ENCODE measurements at regions not wholly inside any gene's neighbourhood (a gene's known extent, or its start where the extent isn't known, plus 50 kb on each side); places are given as distances from the start of the nearest gene placed in this dataset.
"Not testable (repeated sequence)": the region's sequence is repeated elsewhere in the genome, so short reads cannot be mapped to it uniquely, and the experiment has no call there.

- DNase-seq (ENCODE audit: low spot score), result no peak
Measured at GRCh38 chr13:70255406-70255991, 147.2 kb upstream of the KLHL1 start.

GRCh38 chr13:70253834-70254233 lies 145.6 kb upstream of the KLHL1 start:
- no peak for DNase-seq (ENCODE audit: low spot score)

DNA sequence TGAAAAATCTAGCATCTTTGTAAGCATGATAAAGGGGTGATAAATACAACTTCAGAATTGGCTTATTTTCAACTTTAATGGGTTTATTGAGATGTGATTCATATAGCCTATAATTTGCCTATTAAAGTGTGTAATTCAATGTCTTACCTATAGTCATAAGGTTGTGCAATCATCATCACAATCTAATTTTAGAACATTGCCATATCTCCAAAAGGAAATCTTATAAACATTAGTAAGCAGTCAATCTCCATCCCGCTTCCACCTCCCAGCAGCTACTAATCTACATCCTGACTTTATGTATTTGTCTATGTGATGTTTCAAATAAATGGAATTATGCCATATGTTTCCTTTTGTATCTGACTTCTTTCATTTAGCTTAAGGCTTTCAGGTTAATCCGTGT lies 145.2 kb upstream of the KLHL1 start:
- no peak for DNase-seq (ENCODE audit: low spot score)

GRCh38 chr13:70249332-70250064 lies 141.2 kb upstream of the KLHL1 start:
- DNase-seq (ENCODE audit: low spot score), result no peak

DNA sequence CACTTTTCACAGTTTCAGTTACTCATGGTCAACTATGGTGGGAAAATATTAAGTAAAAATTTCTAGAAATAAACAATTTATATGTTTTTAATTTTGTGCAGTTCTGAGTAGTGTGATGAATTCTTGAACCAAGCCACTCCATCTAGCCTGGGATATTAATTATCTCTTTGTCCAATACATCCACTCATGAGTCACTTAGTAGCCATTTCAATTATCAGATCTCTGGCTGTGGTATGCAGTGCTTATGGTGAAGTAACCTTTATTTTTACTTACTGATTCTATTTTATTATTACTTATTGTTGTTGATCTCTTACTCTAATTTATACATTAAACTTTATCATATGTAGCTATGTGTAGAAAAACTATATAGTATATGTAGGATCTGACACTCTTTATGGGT lies 128.9 kb upstream of the KLHL1 start:
- no peak for DNase-seq (ENCODE audit: low spot score)

DNA sequence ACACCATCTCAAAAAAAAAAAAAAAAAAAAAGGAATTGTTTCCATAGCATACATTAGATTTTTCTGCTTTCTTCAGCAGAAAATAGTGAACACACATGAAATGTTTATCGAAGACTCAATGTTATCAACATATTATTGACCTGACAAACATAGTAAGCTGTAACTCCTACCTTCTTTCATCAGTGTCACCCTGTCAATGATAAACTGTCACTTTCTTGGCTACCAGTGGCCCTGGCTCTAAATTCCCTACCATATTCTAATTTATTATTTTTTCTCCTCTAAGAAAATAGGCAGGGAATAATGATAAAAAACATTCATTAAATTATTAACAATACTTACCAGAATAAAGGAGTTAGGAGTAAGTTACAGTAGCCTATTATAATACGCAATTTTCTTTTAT lies 127.3 kb upstream of the KLHL1 start:
- DNase-seq (ENCODE audit: low spot score), result no peak

GRCh38 chr13:70223911-70224310 lies 115.7 kb upstream of the KLHL1 start:
- no peak for DNase-seq (ENCODE audit: low spot score)

GRCh38 chr13:70222926-70223325 lies 114.7 kb upstream of the KLHL1 start:
- DNase-seq (ENCODE audit: low spot score), result no peak

GRCh38 chr13:70218618-70219017 lies 110.4 kb upstream of the KLHL1 start:
- no peak for DNase-seq (ENCODE audit: low spot score)

- DNase-seq (ENCODE audit: low spot score), result not testable (repeated sequence)
Measured at GRCh38 chr13:70208968-70209367, 100.7 kb upstream of the KLHL1 start.

DNA sequence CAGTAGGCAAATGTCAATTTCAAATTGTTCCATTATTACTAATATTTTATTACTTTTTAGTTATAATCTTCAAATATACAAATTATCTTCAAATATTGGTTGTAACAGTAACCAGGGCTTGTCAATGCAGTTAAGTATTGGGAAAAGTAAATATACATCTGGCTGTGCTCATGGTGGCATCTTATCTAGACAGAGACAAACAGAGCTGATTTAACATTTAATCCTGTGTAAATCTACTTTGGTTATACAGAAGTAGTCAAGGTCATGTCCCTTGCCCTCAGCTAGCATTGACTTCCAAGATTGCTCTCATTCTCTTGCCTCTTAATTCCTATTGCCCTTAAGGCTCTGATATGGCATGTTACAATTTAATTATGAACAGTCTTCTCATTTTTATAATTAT lies 98.4 kb upstream of the KLHL1 start:
- no peak for DNase-seq (ENCODE audit: low spot score)

DNA sequence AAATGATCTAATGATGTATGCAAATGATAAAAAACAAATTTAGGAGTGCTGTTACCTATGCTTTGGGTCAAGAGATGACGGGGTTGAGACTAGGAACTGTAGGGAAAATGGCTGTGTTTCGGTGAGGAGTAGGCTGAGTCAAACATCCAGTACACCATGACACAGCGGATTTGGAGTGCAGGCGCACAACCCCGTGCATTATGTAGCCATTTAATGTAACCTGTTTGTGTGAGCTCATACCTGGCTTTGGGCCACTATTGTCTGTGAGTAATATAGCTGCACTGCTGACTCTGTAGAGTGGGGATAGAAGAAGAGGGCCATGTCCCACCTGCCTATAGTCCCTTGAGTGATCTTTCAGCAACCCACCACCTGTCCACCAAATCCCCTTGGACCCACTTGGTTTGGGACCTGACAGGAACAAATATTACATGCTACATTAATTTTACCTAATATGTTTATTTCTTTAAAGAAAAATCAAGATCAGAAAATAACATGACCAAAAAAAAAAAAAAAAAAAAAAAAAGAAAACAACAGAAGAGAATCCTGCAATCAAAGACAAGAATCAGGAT lies 95.5 kb upstream of the KLHL1 start:
- no peak for DNase-seq (ENCODE audit: low spot score)

- no peak for DNase-seq (ENCODE audit: low spot score)
Measured at GRCh38 chr13:70191034-70191433, 82.8 kb upstream of the KLHL1 start.

DNA sequence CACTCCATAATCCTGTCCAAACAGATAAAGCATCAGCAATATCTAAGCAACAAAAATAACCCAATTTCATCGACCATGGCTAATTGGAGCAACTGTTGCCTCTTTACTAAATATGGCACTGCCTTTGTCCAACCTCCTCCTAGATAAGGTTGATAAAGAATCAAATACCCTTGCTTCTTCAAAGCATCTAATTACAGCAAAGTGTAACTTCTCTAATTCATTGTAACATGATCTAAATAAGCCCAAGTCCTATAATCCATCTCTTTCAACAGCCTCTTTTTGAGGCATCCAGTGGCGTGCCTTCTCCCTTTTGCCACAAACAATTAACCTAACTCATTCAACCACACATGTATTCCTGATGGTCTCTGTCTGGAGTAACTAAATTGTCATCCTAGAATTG lies 81.7 kb upstream of the KLHL1 start:
- DNase-seq (ENCODE audit: low spot score), result no peak

DNA sequence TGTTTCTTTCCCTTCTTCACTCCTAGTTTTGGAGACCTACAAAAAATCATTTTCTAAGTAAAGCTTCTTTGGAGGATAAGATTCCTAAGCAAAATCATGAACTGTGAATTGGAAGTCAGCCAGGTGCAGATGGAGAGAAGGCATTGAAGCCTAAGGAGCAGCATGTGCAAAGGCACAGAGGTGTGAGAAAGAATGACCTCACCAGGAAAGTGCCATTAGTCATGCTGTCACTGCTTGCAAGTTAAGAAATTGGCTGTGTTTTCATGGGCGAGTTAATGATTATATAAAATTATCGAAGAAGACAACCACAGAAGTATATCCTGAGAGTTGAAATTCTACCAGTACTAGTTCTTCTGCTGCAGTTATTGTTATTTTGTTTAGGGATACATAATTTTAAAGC lies 80.3 kb upstream of the KLHL1 start:
- DNase-seq (ENCODE audit: low spot score), result no peak

- no peak for DNase-seq (ENCODE audit: low spot score)
Measured at GRCh38 chr13:70183041-70183440, 74.8 kb upstream of the KLHL1 start.
